Heart right ventricle (tissue), 16 donors: ENCODE measurements at regions not wholly inside any gene's neighbourhood (a gene's known extent, or its start where the extent isn't known, plus 50 kb on each side); places are given as distances from the start of the nearest gene placed in this dataset.

Experiments used
- ATAC-seq, 8 donors: fragments of 200-7000 bp; cut with Tn5 transposase; one replicate each; pipeline ENCODE4 v1.9.1; 2020; ENCODE audit warnings: mild to moderate bottlenecking in 8 of 8, moderate library complexity in 8 of 8, moderate number of reproducible peaks in 1 of 8
- DNase-seq, 2 donors: peaks; one replicate each; pipeline ENCODE4 v3.0.0-alpha.2; 2020
- H3K27ac ChIP-seq, 10 donors: fragments of 200-600 bp; sonication (generic) in 2 of 10; one replicate each; pipeline versions ENCODE4 v1.5.0 to v1.8.0; 2020 to 2022; ENCODE audit warnings: mild to moderate bottlenecking in 3 of 10
- H3K27me3 ChIP-seq, 7 donors: fragments of 200-600 bp; one replicate each; pipeline ENCODE4 v1.8.0; 2021 to 2022; ENCODE audit warnings: mild to moderate bottlenecking in 2 of 7
- H3K36me3 ChIP-seq, 9 donors: fragments of 200-600 bp; sonication (generic) in 1 of 9; one replicate each; pipeline versions ENCODE4 v1.5.0 to v1.8.0; 2020 to 2022; ENCODE audit warnings: mild to moderate bottlenecking in 2 of 9
- H3K4me1 ChIP-seq, 9 donors: fragments of 200-600 bp; sonication (generic) in 1 of 9; one replicate each; pipeline versions ENCODE4 v1.5.0 to v1.8.0; 2020 to 2022; ENCODE audit warnings: mild to moderate bottlenecking in 4 of 9
- H3K4me3 ChIP-seq, 10 donors: fragments of 200-600 bp; sonication (generic) in 2 of 10; one replicate each; pipeline versions ENCODE4 v1.5.0 to v1.8.0; 2020 to 2022; ENCODE audit warnings: mild to moderate bottlenecking in 7 of 10, moderate library complexity in 2 of 10
- H3K9me3 ChIP-seq, 11 donors: fragments of 200-600 bp in 10 of 11; sonication (generic) in 2 of 11; one replicate each; pipeline versions ENCODE4 v1.5.0 to v1.8.0; 2013 to 2022; ENCODE audit warnings: mild to moderate bottlenecking in 2 of 11, control low read depth in 1 of 11, moderate library complexity in 1 of 11
- WGBS, 2 donors: extraction: QIAGEN DNeasy Blood & Tissue Kit; methylation state at CpG; one replicate each; pipeline ENCODE4 v1.1.7; 2013; ENCODE audit warnings: inconsistent platforms in 1 of 2; 5-methylcytosine and 5-hydroxymethylcytosine counted together
- intact Hi-C, 10 donors: fragments of 100-400 bp; cut with DNase I; formaldehyde crosslinking; loops; one replicate each; pipeline versions ENCODE4 v1.11.1 to v1.14.2; 2022
- TF ChIP-seq, protein P1 (sequence below), 9 donors: fragments of 200-600 bp; sonication (generic) in 2 of 9; IDR thresholded peaks; one replicate each; pipeline versions ENCODE4 v1.5.0 to v1.8.0; 2021 to 2022; ENCODE audit warnings: antibody characterized with exemption in 9 of 9, mild to moderate bottlenecking in 5 of 9, moderate library complexity in 1 of 9
- donor health status: Arrhythmogenic right ventricular cardiomyopathy.
- donor health status: ischemic (EF 13 %, LVEDD 7.1; RV severe dilation, severe dysfunction).
- donor health status: healthy with polysubstance abuse.
- donor health status: DM: no; HTN: yes; CAD: no.
- donor health status: DM: no; HTN: no; CAD: no.
- donor health status: ischemic (EF 25% LVEDD 6.9; RV normal size, moderate dysfunction).
- donor health status: ischemic (EF 25% LVEDD 5.7; RV mildly dilated, moderate dysfunction).
- donor health status: healthy.
- donor health status: DM: yes; HTN: yes; CAD: no.
- donor health status: Ischemic cardiomyopathy.
- donor health status: ischemic (EF 35%, LVEDD 5.7; RV mildly dilated, moderate dysfunction).
- donor health status: nonischemic (EF 11% LVEDD 7.7; RV severe dilation, severe dysfunction).
- donor health status: DM: yes; HTN: yes; CAD: no.
- donor health status: PGD.
- donor health status: ischemic (EF 29% LVEDD 5.4; RV normal size, mild dysfunction).
- donor health status: nonischemic (EF 23%, LVEDD 6.1; RV moderate dilation, normal function).

DNA sequence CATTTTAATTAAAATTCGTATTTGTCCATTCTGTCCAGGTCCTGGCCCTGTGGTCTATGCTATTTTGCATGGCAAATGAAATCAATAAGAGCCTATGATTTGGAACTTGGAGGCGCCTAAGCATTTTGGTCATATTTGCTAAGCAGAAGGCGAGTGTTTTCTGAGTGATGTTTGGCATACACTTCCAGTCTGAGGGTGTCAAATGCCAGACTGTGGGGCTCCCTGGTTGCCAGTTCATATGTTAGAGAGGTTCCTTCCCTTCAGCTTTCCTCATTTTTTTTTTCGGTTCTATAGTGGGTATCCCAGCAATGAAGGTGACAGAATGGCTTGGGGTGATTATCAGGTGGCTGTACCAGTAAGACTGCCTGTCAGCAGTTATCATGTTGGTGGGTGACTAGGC lies 1007.8 kb upstream of the WWC1 start:
- TF ChIP-seq, protein P1, sequence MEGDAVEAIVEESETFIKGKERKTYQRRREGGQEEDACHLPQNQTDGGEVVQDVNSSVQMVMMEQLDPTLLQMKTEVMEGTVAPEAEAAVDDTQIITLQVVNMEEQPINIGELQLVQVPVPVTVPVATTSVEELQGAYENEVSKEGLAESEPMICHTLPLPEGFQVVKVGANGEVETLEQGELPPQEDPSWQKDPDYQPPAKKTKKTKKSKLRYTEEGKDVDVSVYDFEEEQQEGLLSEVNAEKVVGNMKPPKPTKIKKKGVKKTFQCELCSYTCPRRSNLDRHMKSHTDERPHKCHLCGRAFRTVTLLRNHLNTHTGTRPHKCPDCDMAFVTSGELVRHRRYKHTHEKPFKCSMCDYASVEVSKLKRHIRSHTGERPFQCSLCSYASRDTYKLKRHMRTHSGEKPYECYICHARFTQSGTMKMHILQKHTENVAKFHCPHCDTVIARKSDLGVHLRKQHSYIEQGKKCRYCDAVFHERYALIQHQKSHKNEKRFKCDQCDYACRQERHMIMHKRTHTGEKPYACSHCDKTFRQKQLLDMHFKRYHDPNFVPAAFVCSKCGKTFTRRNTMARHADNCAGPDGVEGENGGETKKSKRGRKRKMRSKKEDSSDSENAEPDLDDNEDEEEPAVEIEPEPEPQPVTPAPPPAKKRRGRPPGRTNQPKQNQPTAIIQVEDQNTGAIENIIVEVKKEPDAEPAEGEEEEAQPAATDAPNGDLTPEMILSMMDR (IDR thresholded peaks at IDR 0.05), result no peak
- no peak for ATAC-seq
- no peaks in the 10 kb centered on the region for H3K27me3 ChIP-seq
- peaks cover 0 to 2% (median 0%) of the 10 kb centered on the region in 11 donors for H3K9me3 ChIP-seq
- 72% methylated on average over 4 of the region's 4 CpGs for WGBS, 2 donors
- H3K36me3 ChIP-seq, result no peaks in the 10 kb centered on the region
- H3K4me3 ChIP-seq, result no peak overlapping the region
- intact Hi-C loops, result no loop called here
- no peak overlapping the region for H3K27ac ChIP-seq
- no peak for DNase-seq
- H3K4me1 ChIP-seq, result no peaks in the 10 kb centered on the region

DNA sequence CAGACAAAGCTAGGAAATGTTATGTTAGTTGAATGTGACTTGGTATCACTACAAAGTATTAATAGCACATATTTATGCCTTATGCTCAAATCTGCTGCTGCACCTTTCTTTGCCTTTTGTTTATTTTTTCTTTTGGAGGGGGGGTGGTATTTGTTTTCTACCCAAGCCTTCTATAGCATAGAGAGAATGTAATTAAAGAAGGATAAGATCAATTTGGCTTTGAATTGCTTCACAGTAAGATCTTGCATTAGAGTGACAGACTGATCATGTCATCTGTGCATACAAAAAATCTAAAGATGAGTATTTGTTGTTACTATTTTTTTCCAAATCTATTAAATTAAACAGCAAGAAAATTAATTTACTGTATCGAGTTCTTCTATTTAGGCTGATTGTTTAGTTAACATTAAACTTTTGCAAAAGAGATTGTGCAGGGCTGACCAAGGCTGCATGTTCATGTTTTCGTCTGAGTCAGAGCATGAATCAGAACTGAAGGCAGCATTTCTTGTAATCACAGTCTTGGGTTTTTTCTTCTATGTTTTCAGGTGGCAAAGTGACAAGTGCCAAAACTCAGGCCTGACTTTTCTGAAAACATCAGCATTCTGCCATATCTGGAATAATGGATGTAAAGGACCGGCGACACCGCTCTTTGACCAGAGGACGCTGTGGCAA lies 1007.1 kb upstream of the WWC1 start:
- Histone ChIP-seq H3K27me3 (no peaks in the 10 kb centered on the region), H3K4me3 (no peak overlapping the region), H3K27ac (no peak overlapping the region), H3K4me1 (no peaks in the 10 kb centered on the region), H3K36me3 (no peaks in the 10 kb centered on the region), H3K9me3 (peaks cover 0 to 2% (median 0%) of the 10 kb centered on the region in 11 donors)
- TF ChIP-seq, protein P1 (IDR thresholded peaks at IDR 0.05), result no peak
- intact Hi-C loops, result no loop called here
- 91 to 96% methylated on average over 6 of the region's 6 CpGs for WGBS, 2 donors
- no peak for ATAC-seq
- DNase-seq, result no peak

DNA sequence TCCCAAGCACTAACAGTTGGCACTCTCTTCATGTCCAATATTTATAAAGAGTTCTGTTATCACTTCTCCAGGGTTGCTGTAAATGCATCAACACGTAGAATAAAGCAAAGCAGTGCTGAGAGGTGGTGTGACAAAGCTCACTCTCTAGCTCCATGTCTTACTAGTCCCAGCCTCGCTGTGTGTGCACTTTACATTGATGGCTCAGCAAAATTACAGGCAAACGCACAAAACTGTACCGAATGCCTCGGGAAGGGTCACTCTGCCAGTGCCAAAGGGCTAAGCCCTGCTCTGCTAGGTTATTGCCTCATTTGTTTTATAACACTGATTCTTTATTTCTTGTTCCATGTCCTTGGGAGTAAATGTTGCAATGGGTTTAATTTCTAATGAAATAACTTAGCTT lies 1005.9 kb upstream of the WWC1 start:
- H3K27me3 ChIP-seq, result no peaks in the 10 kb centered on the region
- DNase-seq (no peak), ATAC-seq (no peak)
- intact Hi-C loops, result no loop called here
- peaks cover 0 to 2% (median 0%) of the 10 kb centered on the region in 11 donors for H3K9me3 ChIP-seq
- no peak overlapping the region for H3K27ac ChIP-seq
- H3K4me1 ChIP-seq, result no peaks in the 10 kb centered on the region
- H3K36me3 ChIP-seq, result no peaks in the 10 kb centered on the region
- no peak overlapping the region for H3K4me3 ChIP-seq
- TF ChIP-seq, protein P1 (IDR thresholded peaks at IDR 0.05), result no peak
- 49 to 54% methylated on average over 5 of the region's 5 CpGs for WGBS, 2 donors

DNA sequence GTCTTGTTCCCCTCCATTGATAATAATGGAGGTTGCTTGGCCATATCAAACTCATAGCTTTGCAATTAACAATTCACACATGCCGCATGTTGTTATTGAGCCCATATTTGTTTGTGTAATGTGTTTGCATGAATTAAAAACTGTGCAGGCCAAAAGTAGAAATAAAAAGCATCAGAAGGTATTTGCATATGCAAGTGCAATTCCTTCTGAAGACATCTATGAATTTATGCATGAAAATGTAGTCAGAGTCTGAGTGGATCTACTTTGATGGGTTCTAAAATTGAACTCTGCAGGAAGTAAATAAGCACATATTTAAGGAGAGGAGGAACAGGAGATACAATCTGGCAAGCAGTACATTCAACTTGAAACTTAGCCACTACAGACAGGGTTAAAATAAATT lies 1004.6 kb upstream of the WWC1 start:
- Histone ChIP-seq H3K4me1 (no peaks in the 10 kb centered on the region), H3K36me3 (no peaks in the 10 kb centered on the region), H3K4me3 (no peak overlapping the region), H3K9me3 (peaks cover 0 to 2% (median 0%) of the 10 kb centered on the region in 11 donors), H3K27me3 (no peaks in the 10 kb centered on the region), H3K27ac (no peak overlapping the region)
- DNase-seq (no peak), ATAC-seq (no peak)
- TF ChIP-seq, protein P1 (IDR thresholded peaks at IDR 0.05), result no peak
- WGBS, 2 donors, result 96 to 97% methylated on average over 1 of the region's 1 CpG
- intact Hi-C loops, result no loop called here
